ENCODE measurements at regions not wholly inside any gene's neighbourhood (a gene's known extent, or its start where the extent isn't known, plus 50 kb on each side); places are given as distances from the start of the nearest gene placed in this dataset.
"Not testable (repeated sequence)": the region's sequence is repeated elsewhere in the genome, so short reads cannot be mapped to it uniquely, and the experiment has no call there.

DNA sequence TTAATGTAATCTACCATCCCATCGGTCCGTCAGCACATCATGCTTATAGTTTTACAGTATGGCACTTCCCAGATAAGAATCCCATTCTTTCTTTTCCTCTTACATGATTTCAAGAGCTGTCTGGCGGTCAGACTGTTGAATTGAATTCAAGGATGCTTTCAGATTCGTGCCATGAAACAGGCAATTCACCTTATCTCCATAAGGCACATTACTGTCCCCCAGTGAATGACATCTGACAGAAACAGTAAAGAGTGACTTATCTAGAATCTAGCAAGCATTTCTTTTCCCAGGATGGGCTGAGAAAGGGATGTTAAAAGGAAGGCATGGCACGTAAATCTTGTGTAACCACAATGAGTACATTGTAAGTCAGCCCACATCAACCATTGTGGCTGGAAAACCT is 61.1 kb upstream of the SEM1 start:
- Mint-ChIP-seq H3K27ac (no peak overlapping the region), H3K4me3 (no peak overlapping the region), H3K36me3 (no peaks in the 10 kb centered on the region), H3K9me3 (peaks cover 0 to 3% (median 1%) of the 10 kb centered on the region in 7 donors), H3K27me3 (peaks cover 13% of the 10 kb centered on the region), H3K4me1 (no peaks in the 10 kb centered on the region)
- Histone ChIP-seq H3K4me1 (ENCODE audit: control insufficient read depth, insufficient read depth, low read length, poor library complexity, severe bottlenecking) (no peaks in the 10 kb centered on the region), H3K27ac (ENCODE audit: insufficient read depth, low read length, poor library complexity, severe bottlenecking) (no peak overlapping the region), H3K27me3 (ENCODE audit: control insufficient read depth, insufficient read depth, low read length) (peaks cover 8% of the 10 kb centered on the region), H3K36me3 (ENCODE audit: control insufficient read depth, insufficient read depth, low read length) (no peaks in the 10 kb centered on the region), H3K4me3 (ENCODE audit: low read depth, low read length) (no peak overlapping the region), H3K9me3 (ENCODE audit: control insufficient read depth in 2 of 2, low read length in 2 of 2) (no peaks in the 10 kb centered on the region)
- ATAC-seq (ENCODE audit: low read depth in 2 of 2) (no peak), DNase-seq (no peak)

- no peak for DNase-seq
- Histone ChIP-seq H3K9me3 (ENCODE audit: control insufficient read depth in 2 of 2, low read length in 2 of 2) (no peaks in the 10 kb centered on the region), H3K4me1 (ENCODE audit: control insufficient read depth, insufficient read depth, low read length, poor library complexity, severe bottlenecking) (no peaks in the 10 kb centered on the region)
Observed at GRCh38 chr7:96772139-96772694, 62.6 kb upstream of the SEM1 start.

DNA sequence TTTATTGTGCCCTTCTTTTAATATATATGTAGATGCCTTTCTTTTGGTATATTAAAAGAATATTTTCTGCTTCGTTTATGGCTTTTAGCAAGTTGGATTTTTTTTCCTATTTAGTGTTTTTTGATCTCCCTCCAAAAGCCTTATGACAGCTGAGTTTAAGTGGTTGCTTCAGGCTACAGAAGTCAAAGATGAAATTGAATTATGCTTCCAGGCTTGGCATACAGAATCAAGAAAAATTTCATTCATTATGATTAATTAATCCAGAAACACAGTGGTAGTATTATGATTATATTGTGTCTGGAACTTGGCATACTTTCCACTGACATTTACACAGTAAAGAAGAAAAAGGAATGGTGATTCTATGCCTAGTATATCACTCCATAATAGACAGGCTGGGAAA is 63.8 kb upstream of the SEM1 start:
- Mint-ChIP-seq H3K27me3 (peaks cover 15% of the 10 kb centered on the region), H3K9me3 (peaks cover 0 to 5% (median 0%) of the 10 kb centered on the region in 7 donors), H3K27ac (no peak overlapping the region), H3K36me3 (no peaks in the 10 kb centered on the region), H3K4me3 (no peak overlapping the region), H3K4me1 (no peaks in the 10 kb centered on the region)
- H3K27ac ChIP-seq (ENCODE audit: insufficient read depth, low read length, poor library complexity, severe bottlenecking) = no peak overlapping the region
- H3K27me3 ChIP-seq (ENCODE audit: control insufficient read depth, insufficient read depth, low read length) = peaks cover 12% of the 10 kb centered on the region
- no peaks in the 10 kb centered on the region for H3K36me3 ChIP-seq (ENCODE audit: control insufficient read depth, insufficient read depth, low read length)
- H3K9me3 ChIP-seq (ENCODE audit: control insufficient read depth in 2 of 2, low read length in 2 of 2) = no peaks in the 10 kb centered on the region
- no peak overlapping the region for H3K4me3 ChIP-seq (ENCODE audit: low read depth, low read length)
- DNase-seq (no peak), ATAC-seq (ENCODE audit: low read depth in 2 of 2) (no peak)
- H3K4me1 ChIP-seq (ENCODE audit: control insufficient read depth, insufficient read depth, low read length, poor library complexity, severe bottlenecking) = no peaks in the 10 kb centered on the region

More at GRCh38 chr7:96772139-96772694, 62.6 kb upstream of the SEM1 start:
- no peaks in the 10 kb centered on the region for H3K36me3 Mint-ChIP-seq
- peaks cover 15% of the 10 kb centered on the region for H3K27me3 Mint-ChIP-seq
- no peak overlapping the region for H3K27ac Mint-ChIP-seq
- H3K9me3 Mint-ChIP-seq = peaks cover 0 to 5% (median 1%) of the 10 kb centered on the region in 7 donors
- no peak overlapping the region for H3K4me3 Mint-ChIP-seq
- H3K4me3 ChIP-seq (ENCODE audit: low read depth, low read length) = no peak overlapping the region
- H3K4me1 Mint-ChIP-seq = no peaks in the 10 kb centered on the region
- no peaks in the 10 kb centered on the region for H3K36me3 ChIP-seq (ENCODE audit: control insufficient read depth, insufficient read depth, low read length)
- H3K27me3 ChIP-seq (ENCODE audit: control insufficient read depth, insufficient read depth, low read length) = peaks cover 12% of the 10 kb centered on the region
- no peak for ATAC-seq (ENCODE audit: low read depth in 2 of 2)
- no peak overlapping the region for H3K27ac ChIP-seq (ENCODE audit: insufficient read depth, low read length, poor library complexity, severe bottlenecking)

GRCh38 chr7:96774358-96774757 is 64.7 kb upstream of the SEM1 start:
- H3K9me3 Mint-ChIP-seq = peaks cover 0 to 5% (median 0%) of the 10 kb centered on the region in 7 donors

GRCh38 chr7:96775046-96775445 is 65.4 kb upstream of the SEM1 start:
- H3K9me3 ChIP-seq (ENCODE audit: control insufficient read depth in 2 of 2, low read length in 2 of 2) = no peaks in the 10 kb centered on the region
- Mint-ChIP-seq H3K27me3 (peaks cover 10% of the 10 kb centered on the region), H3K9me3 (peaks cover 0 to 5% (median 0%) of the 10 kb centered on the region in 7 donors), H3K36me3 (no peaks in the 10 kb centered on the region), H3K27ac (no peak overlapping the region), H3K4me3 (no peak overlapping the region), H3K4me1 (no peaks in the 10 kb centered on the region)
- no peaks in the 10 kb centered on the region for H3K36me3 ChIP-seq (ENCODE audit: control insufficient read depth, insufficient read depth, low read length)
- DNase-seq (no peak), ATAC-seq (ENCODE audit: low read depth in 2 of 2) (no peak)
- peaks cover 12% of the 10 kb centered on the region for H3K27me3 ChIP-seq (ENCODE audit: control insufficient read depth, insufficient read depth, low read length)
- no peak overlapping the region for H3K27ac ChIP-seq (ENCODE audit: insufficient read depth, low read length, poor library complexity, severe bottlenecking)
- H3K4me1 ChIP-seq (ENCODE audit: control insufficient read depth, insufficient read depth, low read length, poor library complexity, severe bottlenecking) = no peaks in the 10 kb centered on the region
- no peak overlapping the region for H3K4me3 ChIP-seq (ENCODE audit: low read depth, low read length)

More at GRCh38 chr7:96774358-96774757, 64.7 kb upstream of the SEM1 start:
- Mint-ChIP-seq H3K4me3 (no peak overlapping the region), H3K27me3 (peaks cover 13% of the 10 kb centered on the region), H3K4me1 (no peaks in the 10 kb centered on the region), H3K36me3 (no peaks in the 10 kb centered on the region), H3K27ac (no peak overlapping the region)
- Histone ChIP-seq H3K27me3 (ENCODE audit: control insufficient read depth, insufficient read depth, low read length) (peaks cover 12% of the 10 kb centered on the region), H3K36me3 (ENCODE audit: control insufficient read depth, insufficient read depth, low read length) (no peaks in the 10 kb centered on the region), H3K4me3 (ENCODE audit: low read depth, low read length) (no peak overlapping the region), H3K9me3 (ENCODE audit: control insufficient read depth in 2 of 2, low read length in 2 of 2) (no peaks in the 10 kb centered on the region), H3K27ac (ENCODE audit: insufficient read depth, low read length, poor library complexity, severe bottlenecking) (no peak overlapping the region), H3K4me1 (ENCODE audit: control insufficient read depth, insufficient read depth, low read length, poor library complexity, severe bottlenecking) (no peaks in the 10 kb centered on the region)
- ATAC-seq (ENCODE audit: low read depth in 2 of 2) (no peak), DNase-seq (no peak)

- H3K27ac Mint-ChIP-seq = no peak overlapping the region
- DNase-seq = peak in 1 of 3 donors; percentile 1
- no peaks in the 10 kb centered on the region for H3K36me3 ChIP-seq (ENCODE audit: control insufficient read depth, insufficient read depth, low read length)
- H3K9me3 Mint-ChIP-seq = peaks cover 0 to 5% (median 0%) of the 10 kb centered on the region in 7 donors
- no peak overlapping the region for H3K4me3 ChIP-seq (ENCODE audit: low read depth, low read length)
- H3K36me3 Mint-ChIP-seq = no peaks in the 10 kb centered on the region
- no peak overlapping the region for H3K4me3 Mint-ChIP-seq
- peaks cover 5% of the 10 kb centered on the region for H3K27me3 Mint-ChIP-seq
- ATAC-seq (ENCODE audit: low read depth in 2 of 2) = no peak
- H3K9me3 ChIP-seq (ENCODE audit: control insufficient read depth in 2 of 2, low read length in 2 of 2) = no peaks in the 10 kb centered on the region
- no peak overlapping the region for H3K27ac ChIP-seq (ENCODE audit: insufficient read depth, low read length, poor library complexity, severe bottlenecking)
- no peaks in the 10 kb centered on the region for H3K4me1 ChIP-seq (ENCODE audit: control insufficient read depth, insufficient read depth, low read length, poor library complexity, severe bottlenecking)
- H3K27me3 ChIP-seq (ENCODE audit: control insufficient read depth, insufficient read depth, low read length) = peaks cover 4% of the 10 kb centered on the region
- no peaks in the 10 kb centered on the region for H3K4me1 Mint-ChIP-seq
Observed at GRCh38 chr7:96778263-96778662, 68.6 kb upstream of the SEM1 start.

DNA sequence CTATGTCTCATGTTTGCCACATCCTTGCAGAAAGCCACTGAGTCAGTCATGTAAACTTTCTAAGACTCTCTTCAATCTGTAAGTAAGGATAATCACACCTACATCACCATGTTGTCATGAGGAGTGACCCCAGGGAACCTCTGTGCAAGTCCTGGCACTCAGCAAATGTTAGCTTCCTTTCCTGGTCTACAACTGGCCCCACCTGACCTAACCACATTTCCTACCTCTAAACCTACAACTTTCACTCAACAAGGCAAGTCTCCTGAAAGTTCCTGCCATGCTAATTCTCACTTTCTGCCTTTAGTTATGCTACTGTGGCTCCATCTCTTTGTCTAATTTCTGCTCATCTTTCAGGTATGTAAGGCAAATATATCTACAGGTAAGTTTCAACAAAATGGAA is 72.3 kb upstream of the SEM1 start:
- Histone ChIP-seq H3K4me3 (ENCODE audit: low read depth, low read length) (no peak overlapping the region), H3K36me3 (ENCODE audit: control insufficient read depth, insufficient read depth, low read length) (no peaks in the 10 kb centered on the region), H3K27ac (ENCODE audit: insufficient read depth, low read length, poor library complexity, severe bottlenecking) (no peak overlapping the region), H3K9me3 (ENCODE audit: control insufficient read depth in 2 of 2, low read length in 2 of 2) (no peaks in the 10 kb centered on the region), H3K27me3 (ENCODE audit: control insufficient read depth, insufficient read depth, low read length) (no peaks in the 10 kb centered on the region), H3K4me1 (ENCODE audit: control insufficient read depth, insufficient read depth, low read length, poor library complexity, severe bottlenecking) (no peaks in the 10 kb centered on the region)
- DNase-seq = no peak
- Mint-ChIP-seq H3K9me3 (peaks cover 0 to 2% (median 0%) of the 10 kb centered on the region in 7 donors), H3K27ac (no peak overlapping the region), H3K36me3 (no peaks in the 10 kb centered on the region), H3K27me3 (no peaks in the 10 kb centered on the region), H3K4me1 (no peaks in the 10 kb centered on the region), H3K4me3 (no peak overlapping the region)
- ATAC-seq (ENCODE audit: low read depth in 2 of 2) = no peak

GRCh38 chr7:96782686-96783298 is 73.1 kb upstream of the SEM1 start:
- H3K9me3 ChIP-seq (ENCODE audit: control insufficient read depth in 2 of 2, low read length in 2 of 2); H3K9me3 Mint-ChIP-seq; H3K4me3 ChIP-seq (ENCODE audit: low read depth, low read length); DNase-seq; H3K27me3 ChIP-seq (ENCODE audit: control insufficient read depth, insufficient read depth, low read length); H3K27me3 Mint-ChIP-seq; H3K36me3 ChIP-seq (ENCODE audit: control insufficient read depth, insufficient read depth, low read length); H3K4me1 ChIP-seq (ENCODE audit: control insufficient read depth, insufficient read depth, low read length, poor library complexity, severe bottlenecking); ATAC-seq (ENCODE audit: low read depth in 2 of 2); H3K27ac ChIP-seq (ENCODE audit: insufficient read depth, low read length, poor library complexity, severe bottlenecking); H3K36me3 Mint-ChIP-seq; H3K4me1 Mint-ChIP-seq; H3K27ac Mint-ChIP-seq; H3K4me3 Mint-ChIP-seq: not testable (repeated sequence)
